Esophagus squamous epithelium (tissue), 5 donors: ENCODE measurements at regions not wholly inside any gene's neighbourhood (a gene's known extent, or its start where the extent isn't known, plus 50 kb on each side); places are given as distances from the start of the nearest gene placed in this dataset.

Experiments used
- DNase-seq: peaks from one replicate; lab custom pipeline; 2025; lab: John Stamatoyannopoulos, UW
- H3K27ac ChIP-seq, 4 donors: fragments of 200-600 bp; sonication (generic); one replicate each; pipeline ENCODE4 v1.5.1; 2016 to 2019; ENCODE audit warnings: mild to moderate bottlenecking in 1 of 4
- H3K27me3 ChIP-seq, 4 donors: fragments of 200-600 bp; sonication (generic); 1 replicate in 3 of 4; 2 replicates in 1 of 4; pipeline versions ENCODE4 v1.5.1 to v1.6.0; 2017 to 2021; ENCODE audit warnings: antibody characterized with exemption in 1 of 4
- H3K36me3 ChIP-seq, 3 donors: fragments of 200-600 bp; sonication (generic); one replicate each; pipeline ENCODE4 v1.5.1; 2016 to 2019
- H3K4me1 ChIP-seq, 3 donors: fragments of 200-600 bp; sonication (generic); one replicate each; pipeline ENCODE4 v1.5.1; 2017 to 2019
- H3K4me3 ChIP-seq, 4 donors: fragments of 200-600 bp; sonication (generic); 1 replicate in 3 of 4; 2 replicates in 1 of 4; pipeline ENCODE4 v1.5.1; 2016 to 2019; ENCODE audit warnings: mild to moderate bottlenecking in 2 of 4, moderate library complexity in 1 of 4
- H3K9me3 ChIP-seq, 3 donors: fragments of 200-600 bp; sonication (generic); one replicate each; pipeline ENCODE4 v1.5.1; 2016 to 2019
- CTCF ChIP-seq, 6 experiments: fragments of 450-650 bp in 4 of 6; fragments of 200-600 bp in 2 of 6; sonication (generic) in 2 of 6; IDR thresholded peaks; one replicate each; pipeline ENCODE4 v1.5.1; 2016 to 2019; ENCODE audit warnings: antibody characterized with exemption in 6 of 6, mild to moderate bottlenecking in 4 of 6, moderate library complexity in 4 of 6
- POLR2A ChIP-seq, 4 donors: fragments of 450-650 bp; IDR thresholded peaks; one replicate each; pipeline ENCODE4 v1.6.1; 2017; ENCODE audit warnings: antibody characterized with exemption in 4 of 4, mild to moderate bottlenecking in 4 of 4, moderate library complexity in 3 of 4
- WGBS, 2 donors: methylation state at CpG; one replicate each; pipeline ENCODE4 v1.1.5; 2018; 5-methylcytosine and 5-hydroxymethylcytosine counted together
- intact Hi-C: fragments of 100-400 bp; cut with DNase I; formaldehyde crosslinking; loops from one replicate; pipeline ENCODE4 v1.15.0; 2022
- donor health status: DM: yes; HTN: yes; CAD: no.

- DNase-seq = no peak
- H3K4me3 ChIP-seq = no peak overlapping the region
- peaks cover 0 to 23% (median 3%) of the 10 kb centered on the region in 3 donors for H3K4me1 ChIP-seq
- intact Hi-C loops = no loop called here
- no peaks in the 10 kb centered on the region for H3K36me3 ChIP-seq
- H3K9me3 ChIP-seq = no peaks in the 10 kb centered on the region
- TF ChIP-seq CTCF (IDR thresholded peaks at IDR 0.05) = no peak
- no peak for TF ChIP-seq POLR2A (IDR thresholded peaks at IDR 0.05)
- WGBS, 2 donors = 14 to 54% methylated on average over 1 of the region's 1 CpG
- no peak overlapping the region for H3K27ac ChIP-seq
- no peaks in the 10 kb centered on the region for H3K27me3 ChIP-seq
These were observed 53.5 kb upstream of the ADAMTS9 start for GRCh38 chr3:64741341-64741740.

- TF ChIP-seq CTCF (IDR thresholded peaks at IDR 0.05) (no peak), POLR2A (IDR thresholded peaks at IDR 0.05) (no peak)
- Histone ChIP-seq H3K27me3 (no peaks in the 10 kb centered on the region), H3K4me1 (peaks cover 0 to 23% (median 3%) of the 10 kb centered on the region in 3 donors), H3K27ac (peak overlapping the region in 2 of 4 donors; percentile 22 to 49), H3K36me3 (no peaks in the 10 kb centered on the region), H3K4me3 (no peak overlapping the region), H3K9me3 (no peaks in the 10 kb centered on the region)
- intact Hi-C loops = no loop called here
- no peak for DNase-seq
- WGBS, 2 donors = 79 to 82% methylated on average over 11 of the region's 11 CpGs
These were observed 52.3 kb upstream of the ADAMTS9 start for GRCh38 chr3:64739971-64740631.
